Caco-2 (cell line): ENCODE measurements at regions not wholly inside any gene's neighbourhood (a gene's known extent, or its start where the extent isn't known, plus 50 kb on each side); places are given as distances from the start of the nearest gene placed in this dataset.

Experiments used
- BruUV-seq: library from RNA; stranded (reverse); fragments of 400-500 nt; replicated peaks from 2 replicates; lab custom pipeline; 2021; lab: Mats Ljungman, UMichigan
- CTCF ChIA-PET: fragments of 300-600 bp; sonication (Branson Sonifier 250); formaldehyde crosslinking; loops from one replicate; lab custom pipeline; 2022; ENCODE audit warnings: antibody characterized with exemption; lab: Charles Lee
- POLR2A ChIA-PET: fragments of 300-600 bp; sonication (Branson Sonifier 250); formaldehyde crosslinking; loops from one replicate; lab custom pipeline; 2022; ENCODE audit warnings: antibody characterized with exemption; lab: Charles Lee
- DNase-seq, 2 experiments: peaks; one replicate each; pipeline versions ENCODE4 v3.0.0 to v3.0.0-alpha.2; 2020 to 2022
- H3K27me3 ChIP-seq: replicated peaks from 2 replicates; pipeline ENCODE4 v1.6.0; 2011; ENCODE audit warnings: low read length; ENCODE audit not compliant: control insufficient read depth, insufficient read depth
- H3K36me3 ChIP-seq: 2 replicates; pipeline ENCODE4 v1.5.1; 2011; ENCODE audit warnings: low read length; ENCODE audit not compliant: control insufficient read depth, insufficient read depth
- H3K4me1 ChIP-seq: fragments of 250-450 bp; sonication (Bioruptor Pico); 2 replicates; pipeline ENCODE4 v1.5.1; 2020; ENCODE audit warnings: mild to moderate bottlenecking
- H3K4me3 ChIP-seq: 2 replicates; pipeline ENCODE4 v1.5.1; 2011; ENCODE audit warnings: low read depth, mild to moderate bottlenecking, control low read depth, low read length
- H3K9me3 ChIP-seq: fragments of 250-450 bp; sonication (Bioruptor Pico); 2 replicates; pipeline ENCODE4 v1.5.1; 2020; ENCODE audit warnings: mild to moderate bottlenecking, moderate library complexity
- H3K27ac Mint-ChIP-seq: one replicate; pipeline ENCODE4 v1.8.0; 2022; ENCODE audit warnings: mixed read lengths; ENCODE audit not compliant: unreplicated experiment
- H3K27me3 Mint-ChIP-seq: one replicate; pipeline ENCODE4 v1.8.0; 2022; ENCODE audit warnings: mixed read lengths; ENCODE audit not compliant: insufficient read depth, unreplicated experiment
- H3K36me3 Mint-ChIP-seq: one replicate; pipeline ENCODE4 v1.8.0; 2022; ENCODE audit warnings: mild to moderate bottlenecking, mixed read lengths; ENCODE audit not compliant: insufficient read depth, unreplicated experiment
- H3K4me1 Mint-ChIP-seq: one replicate; pipeline ENCODE4 v1.8.0; 2022; ENCODE audit warnings: low read depth, mixed read lengths; ENCODE audit not compliant: unreplicated experiment
- H3K4me3 Mint-ChIP-seq: one replicate; pipeline ENCODE4 v1.8.0; 2022; ENCODE audit warnings: mild to moderate bottlenecking, moderate library complexity, mixed read lengths; ENCODE audit not compliant: unreplicated experiment
- H3K9me3 Mint-ChIP-seq: one replicate; pipeline ENCODE4 v1.8.0; 2022; ENCODE audit warnings: mixed read lengths; ENCODE audit not compliant: unreplicated experiment
- CTCF ChIP-seq, 2 experiments: fragments of 200-600 bp in 1 of 2; IDR thresholded peaks; 1 replicate in 1 of 2; 2 replicates in 1 of 2; pipeline versions ENCODE4 v1.5.1 to v1.8.0; 2011 to 2022; ENCODE audit warnings: antibody characterized with exemption in 1 of 2, control low read depth in 1 of 2, inconsistent platforms in 1 of 2, low read depth in 1 of 2, low read length in 1 of 2, mild to moderate bottlenecking in 1 of 2, moderate library complexity in 1 of 2; ENCODE audit not compliant: insufficient read depth in 1 of 2, severe bottlenecking in 1 of 2, unreplicated experiment in 1 of 2
- intact Hi-C: fragments of 100-400 bp; cut with micrococcal nuclease; formaldehyde crosslinking; loops from one replicate; pipeline ENCODE4 v1.10.0; 2022; ENCODE audit not compliant: unreplicated experiment

DNA sequence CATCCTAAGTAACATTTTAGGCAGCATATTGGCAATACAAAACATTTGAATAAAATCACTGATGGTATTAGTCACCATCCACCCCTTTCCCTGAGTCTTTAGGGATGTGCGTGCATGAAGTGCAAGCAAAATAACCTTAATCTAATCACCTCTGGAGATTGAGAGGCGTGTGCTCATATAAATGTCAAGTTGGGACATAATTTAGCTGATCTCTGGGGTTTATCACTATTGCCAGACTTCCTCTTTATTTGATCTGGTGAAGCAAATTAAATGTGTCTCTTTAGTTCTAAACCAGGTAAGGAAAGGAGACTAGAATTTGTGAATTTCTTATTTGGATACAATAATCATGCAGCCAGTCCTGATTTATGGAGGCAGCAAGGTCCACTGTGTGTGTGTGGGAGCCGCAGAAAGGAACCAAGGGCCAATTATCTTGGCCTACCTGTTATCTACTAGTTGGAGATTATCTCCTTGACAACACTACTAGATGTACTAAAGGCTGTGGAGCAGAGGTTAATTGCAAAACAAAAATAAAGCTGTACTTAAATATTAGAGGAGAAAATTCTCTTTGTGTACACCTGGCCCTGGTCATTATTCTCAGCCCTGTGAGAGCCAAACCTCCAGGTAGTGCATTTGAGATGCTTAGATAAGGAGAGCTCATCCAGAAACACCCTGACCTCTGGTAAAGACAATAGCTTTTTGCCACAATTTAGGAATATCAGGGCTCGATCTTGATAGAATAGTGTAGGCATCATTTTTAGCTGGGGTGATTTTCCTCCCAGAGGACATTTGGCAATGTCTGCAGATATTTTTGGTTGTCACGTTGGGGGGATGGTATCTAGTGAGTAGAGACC lies 78.2 kb downstream of the HRH4 start:
- no peaks in the 10 kb centered on the region for H3K27me3 Mint-ChIP-seq
- H3K4me3 Mint-ChIP-seq: no peak overlapping the region
- Histone ChIP-seq H3K9me3 (no peaks in the 10 kb centered on the region), H3K27me3 (no peaks in the 10 kb centered on the region), H3K4me1 (0 out of 2 replicates have a peak, but pooled peaks cover 5% of the 10 kb centered on the region), H3K4me3 (no peak overlapping the region), H3K36me3 (no peaks in the 10 kb centered on the region)
- H3K36me3 Mint-ChIP-seq: no peaks in the 10 kb centered on the region
- ChIA-PET CTCF (interaction anchor here (0.8 kb wide), 1 partner anchor 51 kb away, joined by 3 read pairs; no protein-coding TSS in a partner anchor), POLR2A (no interaction called here)
- H3K4me1 Mint-ChIP-seq: no peaks in the 10 kb centered on the region
- no TSS peak for BruUV-seq
- intact Hi-C loops: loop anchor here (5.0 kb wide), 1 partner anchor 51 kb away; no protein-coding TSS in a partner anchor
- H3K27ac Mint-ChIP-seq: no peak overlapping the region
- DNase-seq: peak; percentile 12 to 34
- TF ChIP-seq CTCF (IDR thresholded peaks at IDR 0.05; ENCODE audit: insufficient read depth in 1 of 2, low read depth in 1 of 2, low read length in 1 of 2, severe bottlenecking in 1 of 2, unreplicated experiment in 1 of 2): no peak
- H3K9me3 Mint-ChIP-seq: no peaks in the 10 kb centered on the region

- TF ChIP-seq CTCF (IDR thresholded peaks at IDR 0.05; ENCODE audit: insufficient read depth in 1 of 2, low read depth in 1 of 2, low read length in 1 of 2, severe bottlenecking in 1 of 2, unreplicated experiment in 1 of 2): no peak
- ChIA-PET CTCF (no interaction called here), POLR2A (no interaction called here)
- no peak overlapping the region for H3K27ac Mint-ChIP-seq
- Histone ChIP-seq H3K4me3 (no peak overlapping the region), H3K36me3 (no peaks in the 10 kb centered on the region), H3K9me3 (no peaks in the 10 kb centered on the region), H3K27me3 (no peaks in the 10 kb centered on the region), H3K4me1 (0 out of 2 replicates have a peak, but pooled peaks cover 5% of the 10 kb centered on the region)
- BruUV-seq: no TSS peak
- no peaks in the 10 kb centered on the region for H3K9me3 Mint-ChIP-seq
- H3K4me1 Mint-ChIP-seq: no peaks in the 10 kb centered on the region
- H3K4me3 Mint-ChIP-seq: no peak overlapping the region
- intact Hi-C loops: loop anchor here (5.0 kb wide), 1 partner anchor 53 kb away; no protein-coding TSS in a partner anchor
- no peak for DNase-seq
- H3K36me3 Mint-ChIP-seq: no peaks in the 10 kb centered on the region
- no peaks in the 10 kb centered on the region for H3K27me3 Mint-ChIP-seq
These were observed 79.6 kb downstream of the HRH4 start for GRCh38 chr18:24539866-24540617.

DNA sequence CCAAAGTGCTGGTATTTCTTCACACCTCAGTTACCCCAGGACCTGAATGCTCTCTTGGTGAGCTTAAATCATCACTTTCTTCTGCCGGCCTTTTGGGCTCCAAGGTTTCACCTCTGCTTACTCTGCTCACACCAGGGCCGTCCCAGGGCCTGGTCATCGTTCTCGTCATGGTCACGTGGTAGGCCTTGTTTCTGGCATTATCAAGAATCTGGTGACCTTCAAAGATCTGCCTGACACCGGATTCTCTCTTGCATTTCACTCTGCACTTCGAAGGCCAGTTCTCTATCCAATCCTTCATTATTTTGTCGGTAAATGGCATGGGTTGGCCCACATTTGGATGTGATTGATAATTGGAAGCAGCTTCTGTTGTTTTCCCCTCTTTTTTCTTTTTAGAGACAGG lies 80.5 kb downstream of the HRH4 start:
- Histone ChIP-seq H3K36me3 (no peaks in the 10 kb centered on the region), H3K9me3 (no peaks in the 10 kb centered on the region), H3K4me1 (0 out of 2 replicates have a peak, but pooled peaks cover 5% of the 10 kb centered on the region), H3K4me3 (no peak overlapping the region), H3K27me3 (no peaks in the 10 kb centered on the region)
- DNase-seq: no peak
- no peak for TF ChIP-seq CTCF (IDR thresholded peaks at IDR 0.05; ENCODE audit: insufficient read depth in 1 of 2, low read depth in 1 of 2, low read length in 1 of 2, severe bottlenecking in 1 of 2, unreplicated experiment in 1 of 2)
- no TSS peak for BruUV-seq
- H3K9me3 Mint-ChIP-seq: no peaks in the 10 kb centered on the region
- CTCF ChIA-PET: no interaction called here
- no peak overlapping the region for H3K27ac Mint-ChIP-seq
- no peaks in the 10 kb centered on the region for H3K36me3 Mint-ChIP-seq
- no peaks in the 10 kb centered on the region for H3K4me1 Mint-ChIP-seq
- no peaks in the 10 kb centered on the region for H3K27me3 Mint-ChIP-seq
- intact Hi-C loops: no loop called here
- POLR2A ChIA-PET: no interaction called here
- no peak overlapping the region for H3K4me3 Mint-ChIP-seq
